A673 (cell line): ENCODE measurements at regions not wholly inside any gene's neighbourhood (a gene's known extent, or its start where the extent isn't known, plus 50 kb on each side); places are given as distances from the start of the nearest gene placed in this dataset.

Experiments
- EZH2 ChIP-seq: fragments of 200-600 bp; sonication (generic); IDR thresholded peaks from 2 replicates; pipeline ENCODE4 v1.6.1; 2017; ENCODE audit warnings: borderline replicate concordance, low read depth, mild to moderate bottlenecking, mixed read lengths, antibody characterized with exemption, low read length; ENCODE audit not compliant: poor library complexity, severe bottlenecking
- TF ChIP-seq, protein P1 (sequence below): fragments of 300-800, 200-600 bp; sonication (generic); conservative IDR thresholded peaks from 2 replicates; pipeline ENCODE4 v1.5.1; 2017; ENCODE audit warnings: low read depth, mild to moderate bottlenecking, antibody characterized with exemption, low read length, moderate library complexity, mixed read lengths

- no peak for TF ChIP-seq EZH2
- TF ChIP-seq, protein P1, sequence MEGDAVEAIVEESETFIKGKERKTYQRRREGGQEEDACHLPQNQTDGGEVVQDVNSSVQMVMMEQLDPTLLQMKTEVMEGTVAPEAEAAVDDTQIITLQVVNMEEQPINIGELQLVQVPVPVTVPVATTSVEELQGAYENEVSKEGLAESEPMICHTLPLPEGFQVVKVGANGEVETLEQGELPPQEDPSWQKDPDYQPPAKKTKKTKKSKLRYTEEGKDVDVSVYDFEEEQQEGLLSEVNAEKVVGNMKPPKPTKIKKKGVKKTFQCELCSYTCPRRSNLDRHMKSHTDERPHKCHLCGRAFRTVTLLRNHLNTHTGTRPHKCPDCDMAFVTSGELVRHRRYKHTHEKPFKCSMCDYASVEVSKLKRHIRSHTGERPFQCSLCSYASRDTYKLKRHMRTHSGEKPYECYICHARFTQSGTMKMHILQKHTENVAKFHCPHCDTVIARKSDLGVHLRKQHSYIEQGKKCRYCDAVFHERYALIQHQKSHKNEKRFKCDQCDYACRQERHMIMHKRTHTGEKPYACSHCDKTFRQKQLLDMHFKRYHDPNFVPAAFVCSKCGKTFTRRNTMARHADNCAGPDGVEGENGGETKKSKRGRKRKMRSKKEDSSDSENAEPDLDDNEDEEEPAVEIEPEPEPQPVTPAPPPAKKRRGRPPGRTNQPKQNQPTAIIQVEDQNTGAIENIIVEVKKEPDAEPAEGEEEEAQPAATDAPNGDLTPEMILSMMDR = no peak
Observed at GRCh38 chr9:105076729-105077128, 148.8 kb upstream of the ABCA1 start.
